ENCODE measurements at regions not wholly inside any gene's neighbourhood (a gene's known extent, or its start where the extent isn't known, plus 50 kb on each side); places are given as distances from the start of the nearest gene placed in this dataset.
"Not testable (repeated sequence)": the region's sequence is repeated elsewhere in the genome, so short reads cannot be mapped to it uniquely, and the experiment has no call there.

DNA sequence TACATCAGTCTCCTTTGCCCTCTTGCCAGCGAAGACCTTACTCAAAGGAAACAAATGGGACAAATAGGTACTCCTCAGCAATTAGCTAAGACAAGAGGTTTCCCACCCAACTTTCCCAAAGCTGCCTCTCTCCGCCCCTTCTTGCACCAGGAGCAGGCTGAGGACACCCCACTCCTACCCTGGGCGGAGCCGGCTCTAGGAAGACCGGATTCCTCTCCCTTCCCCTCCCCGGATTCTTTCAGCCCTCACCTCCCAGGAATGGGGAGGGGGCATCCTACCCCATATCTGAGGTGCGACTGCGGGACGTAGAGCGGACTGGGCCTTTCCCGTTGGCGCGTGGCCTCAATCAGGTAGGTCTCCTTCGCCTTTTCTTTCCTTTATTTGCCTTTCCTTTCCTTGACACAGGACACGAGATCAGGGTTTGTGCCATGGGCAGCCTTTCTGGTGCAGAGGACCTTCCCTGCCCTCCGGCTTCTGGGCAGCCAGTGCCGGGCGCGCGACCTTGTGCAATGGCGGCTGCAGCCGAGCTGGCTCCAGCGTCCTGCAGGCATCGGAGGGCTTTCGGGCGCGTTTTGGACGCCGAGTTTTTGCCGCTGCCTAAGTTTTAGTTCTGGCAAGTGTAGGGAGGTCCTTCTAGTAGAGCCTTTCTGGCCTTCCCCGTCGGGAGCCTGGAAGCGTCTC lies 279.9 kb downstream of the PLS3 start:
- not testable (repeated sequence) for DNase-seq (ENCODE audit: low read depth); H3K4me3 ChIP-seq (ENCODE audit: low read length)

DNA sequence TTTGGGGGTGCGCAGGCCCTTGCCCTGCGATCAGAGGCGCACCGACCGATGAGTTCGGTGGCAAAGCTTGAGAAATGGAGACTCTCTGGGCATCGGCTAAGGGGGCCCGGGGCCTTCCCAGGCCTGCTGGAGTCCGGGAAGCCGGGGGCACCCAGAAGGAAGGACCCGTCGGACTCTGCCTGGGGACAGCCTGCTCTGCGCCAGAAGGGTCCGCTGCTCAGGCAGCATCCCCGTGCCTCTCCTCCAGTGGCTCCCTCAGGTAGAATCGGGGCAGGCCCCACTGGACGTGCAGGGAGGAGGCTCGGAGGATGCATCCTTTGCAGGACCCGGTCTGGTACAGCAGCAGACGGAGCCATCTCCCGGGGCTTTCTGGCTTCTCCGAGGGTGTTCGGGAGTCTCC lies 290.0 kb downstream of the PLS3 start:
- H3K4me3 ChIP-seq (ENCODE audit: low read length); DNase-seq (ENCODE audit: low read depth): not testable (repeated sequence)

DNA sequence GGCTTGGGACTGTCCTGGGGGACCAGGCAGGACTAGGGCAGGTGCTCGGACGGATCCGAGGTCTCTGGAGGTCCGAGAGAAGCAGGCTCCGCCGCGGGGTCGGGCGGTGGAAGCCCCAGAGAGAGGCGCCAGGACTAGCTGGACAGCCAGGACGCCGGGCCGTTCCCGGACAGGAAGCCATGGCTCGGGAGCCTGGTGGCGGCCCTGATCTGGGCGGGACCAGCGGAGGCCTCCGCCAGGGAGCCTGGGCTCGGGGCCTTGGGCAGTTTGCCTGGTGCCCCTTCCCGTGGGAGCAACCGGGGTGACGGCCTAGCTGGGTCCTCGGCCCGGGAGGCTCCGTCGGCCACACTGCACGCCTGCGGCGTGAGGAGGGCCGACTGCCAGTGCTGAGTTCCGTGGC lies 292.3 kb downstream of the PLS3 start:
- not testable (repeated sequence) for DNase-seq (ENCODE audit: low read depth); H3K4me3 ChIP-seq (ENCODE audit: low read length)

DNA sequence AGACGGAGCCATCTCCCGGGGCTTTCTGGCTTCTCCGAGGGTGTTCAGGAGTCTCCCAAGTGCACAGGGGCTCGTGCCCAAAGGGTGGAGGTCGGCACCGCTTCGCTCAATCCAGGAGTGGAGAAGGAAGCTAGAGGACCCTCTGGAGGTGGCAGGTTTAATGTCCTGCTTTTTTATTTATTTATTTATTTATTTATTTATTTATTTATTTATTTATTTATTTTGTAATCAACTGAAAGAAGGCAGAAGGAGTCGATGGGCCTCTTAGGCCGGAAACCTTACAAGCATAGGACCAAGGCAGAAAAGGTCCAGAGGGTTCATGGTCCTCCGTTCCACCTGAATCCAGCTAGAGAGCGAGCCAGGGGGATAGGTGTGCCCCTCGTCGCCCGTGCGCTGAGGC lies 289.4 kb upstream of the AGTR2 start:
- H3K4me3 ChIP-seq (ENCODE audit: low read length); DNase-seq (ENCODE audit: low read depth): not testable (repeated sequence)

GRCh38 chrX:115884121-115884520 lies 286.4 kb upstream of the AGTR2 start:
- DNase-seq (ENCODE audit: low read depth); H3K4me3 ChIP-seq (ENCODE audit: low read length): not testable (repeated sequence)

GRCh38 chrX:115888041-115888440 lies 282.5 kb upstream of the AGTR2 start:
- H3K4me3 ChIP-seq (ENCODE audit: low read length), result peak overlapping the region; percentile 36
- DNase-seq (ENCODE audit: low read depth), result not testable (repeated sequence)

GRCh38 chrX:115888519-115888918 lies 282.0 kb upstream of the AGTR2 start:
- not testable (repeated sequence) for H3K4me3 ChIP-seq (ENCODE audit: low read length); DNase-seq (ENCODE audit: low read depth)

GRCh38 chrX:115889121-115889890 lies 281.2 kb upstream of the AGTR2 start:
- DNase-seq (ENCODE audit: low read depth), result no peak
- H3K4me3 ChIP-seq (ENCODE audit: low read length), result no peak overlapping the region
- TF ChIP-seq, protein P1, sequence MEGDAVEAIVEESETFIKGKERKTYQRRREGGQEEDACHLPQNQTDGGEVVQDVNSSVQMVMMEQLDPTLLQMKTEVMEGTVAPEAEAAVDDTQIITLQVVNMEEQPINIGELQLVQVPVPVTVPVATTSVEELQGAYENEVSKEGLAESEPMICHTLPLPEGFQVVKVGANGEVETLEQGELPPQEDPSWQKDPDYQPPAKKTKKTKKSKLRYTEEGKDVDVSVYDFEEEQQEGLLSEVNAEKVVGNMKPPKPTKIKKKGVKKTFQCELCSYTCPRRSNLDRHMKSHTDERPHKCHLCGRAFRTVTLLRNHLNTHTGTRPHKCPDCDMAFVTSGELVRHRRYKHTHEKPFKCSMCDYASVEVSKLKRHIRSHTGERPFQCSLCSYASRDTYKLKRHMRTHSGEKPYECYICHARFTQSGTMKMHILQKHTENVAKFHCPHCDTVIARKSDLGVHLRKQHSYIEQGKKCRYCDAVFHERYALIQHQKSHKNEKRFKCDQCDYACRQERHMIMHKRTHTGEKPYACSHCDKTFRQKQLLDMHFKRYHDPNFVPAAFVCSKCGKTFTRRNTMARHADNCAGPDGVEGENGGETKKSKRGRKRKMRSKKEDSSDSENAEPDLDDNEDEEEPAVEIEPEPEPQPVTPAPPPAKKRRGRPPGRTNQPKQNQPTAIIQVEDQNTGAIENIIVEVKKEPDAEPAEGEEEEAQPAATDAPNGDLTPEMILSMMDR (conservative IDR thresholded peaks at IDR 0.05; ENCODE audit: low read depth, low read length), result no peak

DNA sequence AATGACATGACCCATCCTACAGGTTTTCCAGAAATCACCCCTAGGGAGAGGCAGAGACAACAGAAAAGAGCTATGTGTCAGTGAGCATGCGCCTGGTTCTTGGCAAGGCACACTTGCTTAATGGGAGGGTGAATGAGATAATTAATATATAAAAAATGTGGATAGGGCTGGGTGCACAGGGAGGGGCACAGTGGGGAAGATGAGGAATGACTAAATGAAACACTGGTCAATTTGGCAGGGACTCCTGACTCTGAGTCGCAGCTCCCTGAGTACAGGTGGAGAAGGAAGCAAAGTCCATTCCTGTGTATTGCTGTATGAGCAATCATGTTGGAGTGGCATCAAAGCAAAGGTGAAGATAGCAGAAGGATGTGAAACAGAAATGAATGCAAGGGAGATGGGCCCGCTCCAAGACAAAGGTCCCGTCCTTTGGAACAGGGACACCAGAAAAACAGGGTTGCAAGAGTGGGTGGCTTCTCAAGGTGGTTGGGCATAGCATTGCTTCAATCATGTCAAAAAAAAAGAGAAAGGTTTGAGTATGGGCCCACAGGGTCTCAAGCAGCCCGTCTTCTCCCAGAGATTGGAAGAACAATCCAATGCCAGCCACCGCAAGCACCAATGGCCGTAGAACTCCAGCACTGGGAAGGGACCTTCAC lies 278.4 kb upstream of the AGTR2 start:
- TF ChIP-seq, protein P1 (conservative IDR thresholded peaks at IDR 0.05; ENCODE audit: low read depth, low read length), result no peak
- DNase-seq (ENCODE audit: low read depth), result no peak
- no peak overlapping the region for H3K4me3 ChIP-seq (ENCODE audit: low read length)

DNA sequence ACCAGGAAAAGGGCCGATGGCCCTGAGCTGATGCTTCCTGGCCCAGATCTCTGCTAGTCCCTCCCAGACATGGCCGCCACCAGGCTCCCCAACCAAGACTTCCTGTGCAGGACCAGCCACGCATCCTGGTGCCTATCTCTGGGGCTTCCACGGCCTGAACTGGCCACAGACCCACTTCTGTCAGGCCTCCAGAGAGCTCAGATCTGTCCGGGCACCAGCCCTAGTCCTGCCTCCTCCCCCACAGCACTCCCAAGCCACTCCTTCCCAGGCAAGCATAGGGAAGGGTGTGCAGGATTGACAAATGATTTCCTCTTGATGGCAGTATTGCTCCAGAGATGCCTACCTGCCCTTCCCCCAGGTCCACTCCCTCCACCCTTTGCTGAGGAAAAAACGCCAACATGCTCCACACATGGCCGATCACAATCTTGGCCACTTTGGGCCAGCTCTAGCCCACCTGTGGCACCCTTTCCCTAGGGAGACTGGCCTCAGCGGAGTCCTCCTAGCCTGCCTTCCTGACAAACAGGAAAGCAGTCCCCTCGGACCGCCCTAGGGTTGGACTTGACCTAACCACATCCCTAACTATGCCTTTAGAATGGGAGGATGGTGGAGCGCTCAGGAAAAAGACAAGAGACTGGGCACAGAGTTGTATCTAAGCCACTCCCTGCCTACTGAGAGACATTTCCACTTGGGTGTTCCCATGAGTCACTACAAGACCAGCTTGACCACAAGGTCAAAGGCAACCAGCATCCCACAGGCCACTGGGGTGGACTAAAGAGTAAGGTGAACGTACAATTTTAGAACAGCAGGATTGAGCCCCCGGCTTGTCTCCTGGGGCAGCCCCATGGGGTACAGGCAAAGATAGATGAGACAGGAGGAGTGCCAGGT lies 277.5 kb upstream of the AGTR2 start:
- H3K4me3 ChIP-seq (ENCODE audit: low read length), result peak overlapping the region; percentile 23
- no peak for DNase-seq (ENCODE audit: low read depth)
- TF ChIP-seq, protein P1 (conservative IDR thresholded peaks at IDR 0.05; ENCODE audit: low read depth, low read length), result peak; percentile 18

Data from retinal pigment epithelial cell (primary cell).